ENCODE measurements at regions not wholly inside any gene's neighbourhood (a gene's known extent, or its start where the extent isn't known, plus 50 kb on each side); places are given as distances from the start of the nearest gene placed in this dataset.
"Not testable (repeated sequence)": the region's sequence is repeated elsewhere in the genome, so short reads cannot be mapped to it uniquely, and the experiment has no call there.

- DNase-seq (ENCODE audit: low spot score): no peak
Observed at GRCh38 chr3:69688400-69688799, 50.9 kb upstream of the MITF start.

- DNase-seq (ENCODE audit: low spot score): no peak
Observed at GRCh38 chr3:69687641-69688040, 51.6 kb upstream of the MITF start.

DNA sequence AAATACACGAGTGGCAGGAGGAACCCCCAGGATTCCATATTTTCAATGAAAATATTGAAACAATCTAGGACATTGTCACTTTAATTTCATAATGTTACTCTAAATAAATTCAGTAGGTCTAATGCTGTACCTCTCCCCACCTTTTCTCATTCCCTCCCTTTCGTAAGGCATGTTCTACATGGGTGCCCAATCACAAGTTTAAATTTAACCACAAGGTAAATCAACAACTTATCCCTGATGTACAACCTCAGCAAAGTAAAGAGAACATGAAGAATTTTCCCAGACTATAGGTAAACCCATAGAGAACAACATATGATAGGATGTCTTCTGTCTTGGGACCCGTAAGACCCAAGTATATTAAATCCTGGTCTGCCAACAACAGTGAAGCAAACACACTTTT is 53.2 kb upstream of the MITF start:
- DNase-seq (ENCODE audit: low spot score): no peak

DNA sequence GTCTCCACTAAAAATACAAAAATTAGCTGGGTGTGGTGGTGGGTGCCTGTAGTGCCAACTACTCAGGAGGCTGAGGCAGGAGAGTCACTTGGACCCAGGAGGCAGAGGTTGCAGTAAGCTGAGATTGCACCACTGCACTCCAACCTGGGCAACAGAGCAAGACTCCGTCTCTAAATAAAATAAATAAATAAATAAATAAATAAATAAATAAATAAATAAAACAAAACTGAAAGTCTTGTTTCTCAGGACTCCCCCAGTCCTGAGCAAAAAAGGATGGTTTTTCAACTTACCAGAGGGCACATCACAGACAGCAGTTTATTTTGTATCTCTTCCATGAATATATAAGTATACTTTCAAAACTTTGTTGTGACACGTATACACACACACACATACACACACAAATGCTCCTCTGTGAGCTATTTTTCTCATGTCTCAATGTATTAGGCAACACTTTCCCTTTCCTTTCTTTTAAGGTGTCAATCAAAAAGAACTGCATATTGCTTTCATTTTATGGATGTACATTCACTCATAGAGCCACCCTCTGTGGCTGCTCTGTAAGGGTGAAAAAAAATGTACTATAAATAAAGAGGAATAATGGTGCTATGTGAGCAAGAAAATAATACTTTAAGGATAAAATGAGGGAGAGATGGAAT is 54.8 kb upstream of the MITF start:
- no peak for DNase-seq (ENCODE audit: low spot score)

- DNase-seq (ENCODE audit: low spot score): no peak
Observed at GRCh38 chr3:69683082-69683806, 56.0 kb upstream of the MITF start.

DNA sequence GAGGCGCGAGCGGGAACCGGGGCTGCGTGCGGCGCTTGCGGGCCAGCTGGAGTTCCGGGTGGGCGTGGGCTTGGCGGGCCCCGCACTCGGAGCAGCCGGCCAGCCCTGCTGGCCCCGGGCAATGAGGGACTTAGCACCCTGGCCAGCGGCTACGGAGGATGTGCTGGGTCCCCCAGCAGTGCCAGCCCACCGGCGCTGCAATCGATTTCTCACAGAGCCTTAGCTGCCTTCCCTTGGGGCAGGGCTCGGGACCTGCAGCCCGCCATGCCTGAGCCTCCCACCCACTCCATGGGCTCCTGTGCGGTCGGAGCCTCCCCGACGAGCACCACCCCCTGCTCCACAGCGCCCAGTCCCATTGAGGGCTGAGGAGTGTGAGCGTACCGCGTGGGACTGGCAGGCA is 61.8 kb upstream of the MITF start:
- DNase-seq (ENCODE audit: low spot score): not testable (repeated sequence)

DNA sequence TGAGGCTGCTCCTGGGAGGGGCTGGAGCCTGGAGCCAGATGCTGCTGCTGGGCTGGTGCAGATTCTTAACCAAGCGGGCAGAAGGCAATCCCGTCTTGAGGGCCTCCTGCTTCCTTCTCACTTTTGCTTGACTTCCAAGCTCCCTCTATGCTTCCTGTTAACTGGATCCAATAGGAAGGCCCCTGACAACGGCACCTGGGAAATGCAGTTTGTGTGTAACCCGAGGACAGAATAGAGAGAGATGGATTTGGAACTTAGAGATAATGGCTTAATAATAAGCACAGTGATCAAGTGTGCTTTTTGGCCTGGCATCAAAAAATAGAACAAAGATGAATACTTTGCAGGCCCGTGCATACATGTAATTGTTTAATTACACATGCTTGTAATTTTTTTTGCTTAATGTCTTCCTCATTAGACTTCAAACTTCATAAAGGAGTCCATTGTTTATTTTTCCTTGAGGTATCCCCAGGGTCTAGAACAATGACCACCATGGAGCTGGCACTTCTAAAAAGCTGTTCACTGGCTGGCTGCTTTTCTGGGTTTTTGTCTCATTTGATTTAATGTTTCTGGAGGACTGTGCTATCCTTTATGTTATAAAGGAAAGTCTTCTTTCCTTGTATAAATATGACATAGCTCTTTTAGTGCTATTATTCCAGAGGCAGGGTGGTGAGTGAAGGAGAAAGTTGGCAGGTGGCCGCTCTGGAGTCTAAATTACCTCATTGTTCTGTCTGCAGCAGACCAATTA is 63.3 kb upstream of the MITF start:
- DNase-seq (ENCODE audit: low spot score): no peak

GRCh38 chr3:69674752-69675151 is 64.5 kb upstream of the MITF start:
- no peak for DNase-seq (ENCODE audit: low spot score)

- DNase-seq (ENCODE audit: low spot score): peak; percentile 18
Observed at GRCh38 chr3:69671082-69671952, 67.9 kb upstream of the MITF start.

DNA sequence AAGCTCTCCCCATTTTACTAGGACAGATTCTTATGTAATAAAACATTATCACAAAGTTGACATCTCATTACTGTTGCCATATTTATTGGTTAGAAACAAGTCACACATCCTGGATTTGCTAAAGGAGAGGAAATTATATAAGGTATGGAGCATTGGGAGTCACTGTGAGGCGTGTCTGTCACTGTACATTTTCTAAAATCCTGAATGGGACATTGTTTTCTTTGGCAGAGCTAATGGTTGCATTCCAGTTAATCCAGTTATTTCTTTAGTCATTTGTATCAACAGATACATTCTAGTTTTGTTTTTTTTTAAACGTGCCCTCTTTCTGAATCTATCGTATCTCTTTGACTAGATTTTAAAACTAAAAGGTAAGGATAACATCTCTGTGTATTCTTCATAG is 70.2 kb upstream of the MITF start:
- no peak for DNase-seq (ENCODE audit: low spot score)

GRCh38 chr3:69665026-69665737 is 74.1 kb upstream of the MITF start:
- DNase-seq (ENCODE audit: low spot score): no peak

GRCh38 chr3:69660631-69661030 is 78.6 kb upstream of the MITF start:
- DNase-seq (ENCODE audit: low spot score): no peak

GRCh38 chr3:69659180-69659910 is 79.9 kb upstream of the MITF start:
- no peak for DNase-seq (ENCODE audit: low spot score)

DNA sequence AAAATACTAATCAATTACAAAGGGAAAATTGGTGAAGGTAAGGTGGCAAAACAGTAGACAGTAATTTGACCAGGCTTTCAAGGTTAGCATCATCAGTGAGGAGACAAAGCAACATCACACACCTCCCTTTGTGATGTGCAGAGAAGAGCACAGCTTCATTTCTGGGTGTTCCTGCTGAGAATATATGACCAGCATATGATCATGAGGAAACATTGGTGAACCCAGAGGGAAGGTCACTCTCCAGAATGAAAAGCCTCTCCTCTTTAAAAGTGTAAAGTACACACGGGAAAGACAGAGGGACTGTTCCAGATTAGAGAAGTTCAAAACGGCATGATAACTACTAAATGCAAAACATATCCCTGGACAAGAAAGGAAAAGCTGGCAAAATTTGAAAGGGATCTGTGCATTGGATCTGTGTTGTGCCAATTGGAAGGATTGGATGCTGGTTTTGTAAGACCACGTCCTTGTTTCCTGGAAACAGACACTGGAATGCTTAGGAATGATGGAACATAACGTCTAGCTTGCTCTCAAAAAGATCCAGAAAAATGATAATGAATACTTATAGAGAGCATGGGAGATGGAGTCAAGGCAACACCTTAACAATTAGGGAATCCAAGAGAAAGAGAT is 80.6 kb upstream of the MITF start:
- no peak for DNase-seq (ENCODE audit: low spot score)

DNA sequence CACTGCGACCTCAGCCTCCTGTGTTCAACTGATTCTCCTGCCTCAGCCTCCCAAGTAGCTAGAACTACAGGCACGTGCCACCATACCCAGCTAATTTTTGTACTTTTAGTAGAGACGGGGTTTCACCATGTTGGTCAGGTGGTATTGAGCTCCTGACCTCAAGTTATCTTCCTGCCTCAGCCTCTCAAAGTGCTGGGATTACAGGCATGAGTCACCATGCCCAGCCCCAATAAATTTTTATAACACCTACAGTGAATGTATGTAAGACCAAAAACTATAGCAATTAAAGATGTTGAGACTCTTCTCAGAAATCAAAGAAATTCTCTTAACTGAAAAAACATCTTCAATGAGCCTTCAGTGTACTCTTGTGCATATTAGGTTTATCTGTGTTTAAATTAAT is 82.2 kb upstream of the MITF start:
- not testable (repeated sequence) for DNase-seq (ENCODE audit: low spot score)

DNA sequence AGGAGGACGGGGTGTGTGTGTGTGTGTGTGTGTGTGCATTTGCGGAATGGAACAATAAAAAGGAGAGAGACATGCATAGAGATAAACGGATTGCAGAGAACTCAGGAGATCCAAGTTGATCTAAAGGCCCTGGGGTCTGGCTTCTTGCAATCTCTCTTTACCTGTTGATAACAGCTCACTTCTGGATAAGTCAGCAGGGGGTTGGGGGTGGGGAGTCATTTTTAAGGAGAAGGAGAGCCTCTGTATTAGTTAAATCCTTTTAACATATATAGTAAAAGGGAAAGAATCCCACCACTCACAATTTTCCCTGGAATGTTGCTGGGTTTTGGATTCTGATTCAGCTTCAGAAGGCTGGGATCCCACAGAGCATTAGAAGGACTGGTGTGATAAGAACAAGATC is 87.5 kb upstream of the MITF start:
- no peak for DNase-seq (ENCODE audit: low spot score)

GRCh38 chr3:69650066-69650419 is 89.2 kb upstream of the MITF start:
- no peak for DNase-seq (ENCODE audit: low spot score)

GRCh38 chr3:69649120-69650065 is 89.9 kb upstream of the MITF start:
- DNase-seq (ENCODE audit: low spot score): no peak

- no peak for DNase-seq (ENCODE audit: low spot score)
Observed at GRCh38 chr3:69648126-69648525, 91.1 kb upstream of the MITF start.
